HG03139 (cell line): ENCODE measurements at regions not wholly inside any gene's neighbourhood (a gene's known extent, or its start where the extent isn't known, plus 50 kb on each side); places are given as distances from the start of the nearest gene placed in this dataset.
"Not testable (repeated sequence)": the region's sequence is repeated elsewhere in the genome, so short reads cannot be mapped to it uniquely, and the experiment has no call there.

Experiments used
- ATAC-seq: cut with Tn5 transposase; IDR thresholded peaks from one replicate; pipeline ENCODE4 v1.9.1; 2021; ENCODE audit not compliant: unreplicated experiment

GRCh38 chr18:76721207-76721996 is 101.0 kb upstream of the ZNF236 start:
- no peak for ATAC-seq

GRCh38 chr18:76720683-76721082 is 101.7 kb upstream of the ZNF236 start:
- no peak for ATAC-seq

GRCh38 chr18:76715012-76715610 is 107.2 kb upstream of the ZNF236 start:
- no peak for ATAC-seq

- no peak for ATAC-seq
Observed at GRCh38 chr18:76713432-76713831, 108.9 kb upstream of the ZNF236 start.

- no peak for ATAC-seq
Observed at GRCh38 chr18:76712511-76713140, 109.7 kb upstream of the ZNF236 start.

- no peak for ATAC-seq
Observed at GRCh38 chr18:76710646-76711520, 111.5 kb upstream of the ZNF236 start.

GRCh38 chr18:76709659-76710645 is 112.4 kb upstream of the ZNF236 start:
- ATAC-seq = peak; percentile 85

- ATAC-seq = no peak
Observed at GRCh38 chr18:76708722-76709353, 113.5 kb upstream of the ZNF236 start.

GRCh38 chr18:76708071-76708721 is 114.2 kb upstream of the ZNF236 start:
- no peak for ATAC-seq

GRCh38 chr18:76707534-76707933 is 114.8 kb upstream of the ZNF236 start:
- ATAC-seq = no peak

- ATAC-seq = not testable (repeated sequence)
Observed at GRCh38 chr18:76704589-76704988, 117.8 kb upstream of the ZNF236 start.

GRCh38 chr18:76699923-76700322 is 122.4 kb upstream of the ZNF236 start:
- ATAC-seq = no peak

- no peak for ATAC-seq
Observed at GRCh38 chr18:76697441-76697901, 124.9 kb upstream of the ZNF236 start.

GRCh38 chr18:76691800-76692199 is 130.6 kb upstream of the ZNF236 start:
- ATAC-seq = no peak

GRCh38 chr18:76689646-76690264 is 132.6 kb upstream of the ZNF236 start:
- ATAC-seq = no peak

GRCh38 chr18:76688724-76689472 is 133.5 kb upstream of the ZNF236 start:
- no peak for ATAC-seq

GRCh38 chr18:76687304-76687962 is 134.9 kb upstream of the ZNF236 start:
- ATAC-seq = no peak
